CD4-positive, CD25-positive, alpha-beta regulatory T cell (primary cell): ENCODE measurements at regions not wholly inside any gene's neighbourhood (a gene's known extent, or its start where the extent isn't known, plus 50 kb on each side); places are given as distances from the start of the nearest gene placed in this dataset.

Source experiments
- ATAC-seq, 2 donors: fragments of 150-1000 bp; cut with Tn5 transposase; one replicate each; pipeline ENCODE4 v1.10.0; 2021; ENCODE audit warnings: low read depth in 2 of 2, moderate number of reproducible peaks in 2 of 2, moderate library complexity in 1 of 2
- DNase-seq, 3 donors: peaks; one replicate each; pipeline versions ENCODE4 v3.0.0 to v3.0.0-alpha.2; 2012 to 2022; ENCODE audit warnings: mixed read lengths in 1 of 3
- H3K27ac ChIP-seq: one replicate; pipeline ENCODE4 v1.7.0; 2013; ENCODE audit warnings: mild to moderate bottlenecking, low read length; ENCODE audit not compliant: insufficient read depth, poor library complexity, severe bottlenecking
- H3K27me3 ChIP-seq: one replicate; pipeline ENCODE4 v1.7.0; 2013; ENCODE audit warnings: low read length; ENCODE audit not compliant: control insufficient read depth, insufficient read depth
- H3K36me3 ChIP-seq: one replicate; pipeline ENCODE4 v1.7.0; 2013; ENCODE audit warnings: mild to moderate bottlenecking, low read length, moderate library complexity; ENCODE audit not compliant: control insufficient read depth, insufficient read depth
- H3K4me1 ChIP-seq: 2 replicates; pipeline ENCODE4 v1.7.0; 2013; ENCODE audit warnings: mild to moderate bottlenecking, low read length; ENCODE audit not compliant: insufficient read depth, control insufficient read depth, poor library complexity, severe bottlenecking
- H3K4me3 ChIP-seq: one replicate; pipeline ENCODE4 v1.7.0; 2013; ENCODE audit warnings: low read depth, mild to moderate bottlenecking, low read length, moderate library complexity
- H3K9me3 ChIP-seq, 2 experiments: 1 replicate in 1 of 2; 2 replicates in 1 of 2; pipeline ENCODE4 v1.7.0; 2013; ENCODE audit warnings: low read length in 2 of 2, mild to moderate bottlenecking in 1 of 2, moderate library complexity in 1 of 2; ENCODE audit not compliant: control insufficient read depth in 2 of 2
- H3K27ac Mint-ChIP-seq, 3 donors: one replicate each; pipeline ENCODE4 v1.8.0; 2020 to 2022; ENCODE audit warnings: mild to moderate bottlenecking in 3 of 3, mixed read lengths in 3 of 3, moderate library complexity in 2 of 3
- H3K27me3 Mint-ChIP-seq: one replicate; pipeline ENCODE4 v1.8.0; 2022; ENCODE audit warnings: mild to moderate bottlenecking, mixed read lengths
- H3K36me3 Mint-ChIP-seq: one replicate; pipeline ENCODE4 v1.8.0; 2020; ENCODE audit warnings: mixed read lengths
- H3K4me1 Mint-ChIP-seq, 4 donors: one replicate each; pipeline ENCODE4 v1.8.0; 2020 to 2022; ENCODE audit warnings: mixed read lengths in 4 of 4, mild to moderate bottlenecking in 1 of 4
- H3K4me3 Mint-ChIP-seq, 4 donors: one replicate each; pipeline ENCODE4 v1.8.0; 2020 to 2022; ENCODE audit warnings: mild to moderate bottlenecking in 4 of 4, mixed read lengths in 4 of 4, moderate library complexity in 3 of 4
- H3K9me3 Mint-ChIP-seq, 7 donors: one replicate each; pipeline ENCODE4 v1.8.0; 2020 to 2022; ENCODE audit warnings: mixed read lengths in 7 of 7, mild to moderate bottlenecking in 3 of 7, moderate library complexity in 2 of 7

- Histone ChIP-seq H3K4me3 (no peak overlapping the region), H3K4me1 (no peaks in the 10 kb centered on the region), H3K36me3 (no peaks in the 10 kb centered on the region), H3K27me3 (peaks cover 6% of the 10 kb centered on the region), H3K9me3 (no peaks in the 10 kb centered on the region), H3K27ac (no peak overlapping the region)
- H3K4me1 Mint-ChIP-seq, result no peaks in the 10 kb centered on the region
- peaks cover 30% of the 10 kb centered on the region for H3K27me3 Mint-ChIP-seq
- H3K9me3 Mint-ChIP-seq, result no peaks in the 10 kb centered on the region
- DNase-seq, result no peak
- no peaks in the 10 kb centered on the region for H3K36me3 Mint-ChIP-seq
- no peak for ATAC-seq
- H3K4me3 Mint-ChIP-seq, result no peak overlapping the region
- no peak overlapping the region for H3K27ac Mint-ChIP-seq
Observed at GRCh38 chr1:221449194-221449593, 292.7 kb downstream of the DUSP10 start.

GRCh38 chr1:221449801-221450470, 292.0 kb downstream of the DUSP10 start:
- Mint-ChIP-seq H3K27me3 (peaks cover 30% of the 10 kb centered on the region), H3K4me3 (no peak overlapping the region), H3K36me3 (no peaks in the 10 kb centered on the region), H3K4me1 (no peaks in the 10 kb centered on the region), H3K27ac (no peak overlapping the region), H3K9me3 (no peaks in the 10 kb centered on the region)
- Histone ChIP-seq H3K36me3 (no peaks in the 10 kb centered on the region), H3K9me3 (no peaks in the 10 kb centered on the region), H3K27me3 (peaks cover 5% of the 10 kb centered on the region), H3K4me3 (no peak overlapping the region), H3K27ac (no peak overlapping the region), H3K4me1 (no peaks in the 10 kb centered on the region)
- ATAC-seq (no peak), DNase-seq (peak in 1 of 3 donors; percentile 32)

- no peak overlapping the region for H3K4me3 ChIP-seq
- ATAC-seq (no peak), DNase-seq (no peak)
- Mint-ChIP-seq H3K9me3 (no peaks in the 10 kb centered on the region), H3K27ac (no peak overlapping the region), H3K27me3 (peaks cover 25% of the 10 kb centered on the region), H3K36me3 (no peaks in the 10 kb centered on the region), H3K4me1 (no peaks in the 10 kb centered on the region), H3K4me3 (no peak overlapping the region)
- no peaks in the 10 kb centered on the region for H3K9me3 ChIP-seq
- H3K27me3 ChIP-seq, result peaks cover 2% of the 10 kb centered on the region
- no peaks in the 10 kb centered on the region for H3K36me3 ChIP-seq
- no peaks in the 10 kb centered on the region for H3K4me1 ChIP-seq
- H3K27ac ChIP-seq, result no peak overlapping the region
Observed at GRCh38 chr1:221451741-221452140, 290.1 kb downstream of the DUSP10 start.

GRCh38 chr1:221454096-221454495, 287.8 kb downstream of the DUSP10 start:
- no peak overlapping the region for H3K4me3 Mint-ChIP-seq
- no peak for DNase-seq

GRCh38 chr1:221456918-221457317, 285.0 kb downstream of the DUSP10 start:
- H3K27ac ChIP-seq, result no peak overlapping the region
- ATAC-seq, result no peak
- no peak overlapping the region for H3K27ac Mint-ChIP-seq

More at GRCh38 chr1:221454096-221454495, 287.8 kb downstream of the DUSP10 start:
- peaks cover 2% of the 10 kb centered on the region for H3K27me3 ChIP-seq
- H3K9me3 Mint-ChIP-seq, result no peaks in the 10 kb centered on the region
- peaks cover 29% of the 10 kb centered on the region for H3K27me3 Mint-ChIP-seq
- no peaks in the 10 kb centered on the region for H3K4me1 Mint-ChIP-seq
- no peaks in the 10 kb centered on the region for H3K36me3 ChIP-seq
- H3K9me3 ChIP-seq, result no peaks in the 10 kb centered on the region
- no peak overlapping the region for H3K27ac ChIP-seq
- no peaks in the 10 kb centered on the region for H3K4me1 ChIP-seq
- no peak overlapping the region for H3K27ac Mint-ChIP-seq
- H3K4me3 ChIP-seq, result no peak overlapping the region
- no peak for ATAC-seq
- H3K36me3 Mint-ChIP-seq, result no peaks in the 10 kb centered on the region

GRCh38 chr1:221457685-221458446, 284.0 kb downstream of the DUSP10 start:
- no peak overlapping the region for H3K4me3 Mint-ChIP-seq
- H3K9me3 Mint-ChIP-seq, result no peaks in the 10 kb centered on the region
- no peak overlapping the region for H3K27ac ChIP-seq
- no peaks in the 10 kb centered on the region for H3K36me3 ChIP-seq
- no peaks in the 10 kb centered on the region for H3K9me3 ChIP-seq
- peaks cover 5% of the 10 kb centered on the region for H3K27me3 ChIP-seq
- no peaks in the 10 kb centered on the region for H3K4me1 Mint-ChIP-seq
- no peaks in the 10 kb centered on the region for H3K36me3 Mint-ChIP-seq
- no peaks in the 10 kb centered on the region for H3K4me1 ChIP-seq
- no peak overlapping the region for H3K4me3 ChIP-seq
- ATAC-seq (no peak), DNase-seq (no peak)
- H3K27ac Mint-ChIP-seq, result no peak overlapping the region
- peaks cover 27% of the 10 kb centered on the region for H3K27me3 Mint-ChIP-seq

More at GRCh38 chr1:221456918-221457317, 285.0 kb downstream of the DUSP10 start:
- Mint-ChIP-seq H3K9me3 (no peaks in the 10 kb centered on the region), H3K4me3 (no peak overlapping the region), H3K36me3 (no peaks in the 10 kb centered on the region), H3K27me3 (peaks cover 31% of the 10 kb centered on the region), H3K4me1 (no peaks in the 10 kb centered on the region)
- no peak overlapping the region for H3K4me3 ChIP-seq
- peaks cover under 1% of the 10 kb centered on the region for H3K27me3 ChIP-seq
- no peaks in the 10 kb centered on the region for H3K36me3 ChIP-seq
- no peak for DNase-seq
- no peaks in the 10 kb centered on the region for H3K9me3 ChIP-seq
- no peaks in the 10 kb centered on the region for H3K4me1 ChIP-seq

GRCh38 chr1:221458447-221459156, 283.3 kb downstream of the DUSP10 start:
- no peaks in the 10 kb centered on the region for H3K4me1 ChIP-seq
- no peak overlapping the region for H3K27ac ChIP-seq
- Mint-ChIP-seq H3K4me1 (no peaks in the 10 kb centered on the region), H3K27me3 (peaks cover 20% of the 10 kb centered on the region), H3K4me3 (no peak overlapping the region), H3K36me3 (no peaks in the 10 kb centered on the region), H3K27ac (no peak overlapping the region), H3K9me3 (no peaks in the 10 kb centered on the region)
- ATAC-seq (no peak), DNase-seq (no peak)
- H3K27me3 ChIP-seq, result peaks cover 5% of the 10 kb centered on the region
- H3K36me3 ChIP-seq, result no peaks in the 10 kb centered on the region
- no peak overlapping the region for H3K4me3 ChIP-seq
- no peaks in the 10 kb centered on the region for H3K9me3 ChIP-seq
